B cell (primary cell): ENCODE measurements at regions not wholly inside any gene's neighbourhood (a gene's known extent, or its start where the extent isn't known, plus 50 kb on each side); places are given as distances from the start of the nearest gene placed in this dataset.

Source experiments
- EZH2 ChIP-seq: IDR thresholded peaks from 2 replicates; pipeline ENCODE4 v1.6.1; 2012; ENCODE audit warnings: borderline replicate concordance, low read depth, mild to moderate bottlenecking, moderate library complexity, low read length; ENCODE audit not compliant: insufficient read depth, poor library complexity, severe bottlenecking
- TF ChIP-seq, protein P1 (sequence below): fragments of 200-600 bp; IDR thresholded peaks from one replicate; pipeline ENCODE4 v1.8.0; 2022; ENCODE audit warnings: antibody characterized with exemption, mild to moderate bottlenecking

DNA sequence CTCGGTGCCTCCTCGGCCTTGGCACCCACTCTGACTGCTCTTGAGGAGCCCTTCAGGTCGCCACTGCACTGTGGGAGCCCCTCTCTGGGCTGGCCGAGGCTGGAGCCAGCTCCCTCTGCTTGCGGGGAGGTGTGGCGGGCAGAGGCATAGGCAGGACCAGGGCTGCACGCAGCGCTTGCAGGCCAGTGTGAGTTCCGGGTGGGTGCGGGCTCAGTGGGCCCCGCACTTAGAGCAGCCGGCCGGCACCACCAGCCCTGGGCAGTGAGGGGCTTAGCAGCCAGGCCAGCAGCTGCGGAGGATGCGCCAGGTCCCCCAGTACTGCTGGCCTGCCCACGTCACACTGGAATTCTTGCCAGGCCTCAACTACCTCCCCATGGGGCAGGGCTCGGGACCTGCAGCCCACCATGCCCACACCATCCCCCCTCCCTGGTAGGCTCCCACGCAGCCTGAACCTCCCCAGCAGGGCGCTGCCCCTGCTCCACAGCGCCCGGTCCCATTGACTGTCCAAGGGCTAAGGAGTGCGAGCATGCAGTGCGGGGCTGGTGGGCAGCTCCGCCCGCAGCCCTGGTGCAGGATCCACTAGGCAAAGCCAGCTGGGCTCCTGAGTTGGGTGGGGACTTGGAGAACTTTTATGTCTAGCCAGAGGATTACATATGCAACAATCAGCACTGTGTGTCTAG lies 602.9 kb upstream of the ST8SIA4 start:
- TF ChIP-seq EZH2 = no peak
- TF ChIP-seq, protein P1, sequence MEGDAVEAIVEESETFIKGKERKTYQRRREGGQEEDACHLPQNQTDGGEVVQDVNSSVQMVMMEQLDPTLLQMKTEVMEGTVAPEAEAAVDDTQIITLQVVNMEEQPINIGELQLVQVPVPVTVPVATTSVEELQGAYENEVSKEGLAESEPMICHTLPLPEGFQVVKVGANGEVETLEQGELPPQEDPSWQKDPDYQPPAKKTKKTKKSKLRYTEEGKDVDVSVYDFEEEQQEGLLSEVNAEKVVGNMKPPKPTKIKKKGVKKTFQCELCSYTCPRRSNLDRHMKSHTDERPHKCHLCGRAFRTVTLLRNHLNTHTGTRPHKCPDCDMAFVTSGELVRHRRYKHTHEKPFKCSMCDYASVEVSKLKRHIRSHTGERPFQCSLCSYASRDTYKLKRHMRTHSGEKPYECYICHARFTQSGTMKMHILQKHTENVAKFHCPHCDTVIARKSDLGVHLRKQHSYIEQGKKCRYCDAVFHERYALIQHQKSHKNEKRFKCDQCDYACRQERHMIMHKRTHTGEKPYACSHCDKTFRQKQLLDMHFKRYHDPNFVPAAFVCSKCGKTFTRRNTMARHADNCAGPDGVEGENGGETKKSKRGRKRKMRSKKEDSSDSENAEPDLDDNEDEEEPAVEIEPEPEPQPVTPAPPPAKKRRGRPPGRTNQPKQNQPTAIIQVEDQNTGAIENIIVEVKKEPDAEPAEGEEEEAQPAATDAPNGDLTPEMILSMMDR = no peak
